DOHH2 (cell line): ENCODE measurements at regions not wholly inside any gene's neighbourhood (a gene's known extent, or its start where the extent isn't known, plus 50 kb on each side); places are given as distances from the start of the nearest gene placed in this dataset.

Experiments
- H3F3A ChIP-seq: fragments of 200-600 bp; sonication (generic), shearing (Covaris generic); 2 replicates; pipeline ENCODE4 v1.6.0; 2016; ENCODE audit warnings: antibody characterized with exemption, mild to moderate bottlenecking; ENCODE audit not compliant: control insufficient read depth, insufficient read depth
- H3K27ac ChIP-seq: fragments of 200-600 bp; sonication (generic); 2 replicates; pipeline ENCODE4 v1.5.1; 2014; ENCODE audit warnings: low read depth, mild to moderate bottlenecking, low read length, moderate library complexity
- H3K27me3 ChIP-seq: fragments of 200-600 bp; sonication (generic); 2 replicates; pipeline ENCODE4 v1.6.1; 2014; ENCODE audit warnings: mild to moderate bottlenecking, low read length, mixed read lengths; ENCODE audit not compliant: control insufficient read depth
- H3K36me3 ChIP-seq: fragments of 200-600 bp; sonication (generic); 2 replicates; pipeline ENCODE4 v1.6.1; 2014; ENCODE audit warnings: mild to moderate bottlenecking, low read length, moderate library complexity, mixed read lengths; ENCODE audit not compliant: control insufficient read depth
- H3K4me1 ChIP-seq: fragments of 200-600 bp; sonication (generic); 2 replicates; pipeline ENCODE4 v1.6.1; 2014; ENCODE audit warnings: mild to moderate bottlenecking, low read length, mixed read lengths; ENCODE audit not compliant: control insufficient read depth
- H3K4me2 ChIP-seq: fragments of 200-600 bp; sonication (generic); 2 replicates; pipeline ENCODE4 v1.6.0; 2014; ENCODE audit warnings: mild to moderate bottlenecking, low read length, moderate library complexity
- H3K4me3 ChIP-seq: fragments of 200-600 bp; sonication (generic); 2 replicates; pipeline ENCODE4 v1.5.1; 2014; ENCODE audit warnings: mild to moderate bottlenecking, low read length, mixed read lengths
- H3K79me2 ChIP-seq: fragments of 200-600 bp; sonication (generic); 2 replicates; pipeline ENCODE4 v1.6.1; 2014; ENCODE audit warnings: mild to moderate bottlenecking, low read length, mixed read lengths; ENCODE audit not compliant: control insufficient read depth
- H3K9me2 ChIP-seq: fragments of 200-600 bp; sonication (generic); replicated peaks from 2 replicates; pipeline ENCODE4 v1.6.1; 2014; ENCODE audit warnings: mild to moderate bottlenecking, low read length, mixed read lengths; ENCODE audit not compliant: control insufficient read depth
- H3K9me3 ChIP-seq: fragments of 200-600 bp; sonication (generic); 2 replicates; pipeline ENCODE4 v1.6.1; 2014; ENCODE audit warnings: antibody characterized with exemption, low read length, mixed read lengths; ENCODE audit not compliant: control insufficient read depth, insufficient read depth
- H4K20me1 ChIP-seq: fragments of 200-600 bp; sonication (generic); 2 replicates; pipeline ENCODE4 v1.6.0; 2014; ENCODE audit warnings: low read depth, mild to moderate bottlenecking, antibody characterized with exemption, low read length, moderate library complexity; ENCODE audit not compliant: control insufficient read depth, insufficient read depth
- CTCF ChIP-seq: fragments of 200-600 bp; sonication (generic); IDR thresholded peaks from one replicate; pipeline ENCODE4 v1.5.1; 2014; ENCODE audit warnings: antibody characterized with exemption, mild to moderate bottlenecking, low read depth, low read length; ENCODE audit not compliant: poor library complexity, severe bottlenecking
- EZH2phosphoT487 ChIP-seq: fragments of 200-600 bp; sonication (generic); IDR thresholded peaks from 2 replicates; pipeline ENCODE4 v1.6.1; 2017; ENCODE audit warnings: borderline replicate concordance, mild to moderate bottlenecking, antibody characterized with exemption, low read length, moderate library complexity, mixed read lengths

- Histone ChIP-seq H4K20me1 (no peaks in the 10 kb centered on the region), H3K4me2 (no peak overlapping the region), H3K36me3 (no peaks in the 10 kb centered on the region), H3K9me2 (no peaks in the 10 kb centered on the region), H3K9me3 (no peaks in the 10 kb centered on the region), H3K27ac (no peak overlapping the region), H3K4me1 (no peaks in the 10 kb centered on the region), H3K27me3 (no peaks in the 10 kb centered on the region), H3K4me3 (no peak overlapping the region), H3F3A (no peaks in the 10 kb centered on the region), H3K79me2 (no peaks in the 10 kb centered on the region)
- TF ChIP-seq EZH2phosphoT487, result no peak
- TF ChIP-seq CTCF, result no peak
These were observed 559.6 kb upstream of the AMOT start for GRCh38 chrX:113400193-113400704.

- no peaks in the 10 kb centered on the region for H3K36me3 ChIP-seq
- no peaks in the 10 kb centered on the region for H3K79me2 ChIP-seq
- H3K27ac ChIP-seq, result no peak overlapping the region
- H3K4me1 ChIP-seq, result no peaks in the 10 kb centered on the region
- no peaks in the 10 kb centered on the region for H3K9me2 ChIP-seq
- H3K4me2 ChIP-seq, result no peak overlapping the region
- H3F3A ChIP-seq, result no peaks in the 10 kb centered on the region
- no peaks in the 10 kb centered on the region for H3K9me3 ChIP-seq
- TF ChIP-seq EZH2phosphoT487 (no peak), CTCF (no peak)
- no peak overlapping the region for H3K4me3 ChIP-seq
- H3K27me3 ChIP-seq, result no peaks in the 10 kb centered on the region
- no peaks in the 10 kb centered on the region for H4K20me1 ChIP-seq
These were observed 559.0 kb upstream of the AMOT start for GRCh38 chrX:113399506-113400192.

GRCh38 chrX:113392355-113392754 is 551.7 kb upstream of the AMOT start:
- no peaks in the 10 kb centered on the region for H3K36me3 ChIP-seq
- H3K27me3 ChIP-seq, result no peaks in the 10 kb centered on the region
- no peak overlapping the region for H3K27ac ChIP-seq
- no peaks in the 10 kb centered on the region for H3K9me3 ChIP-seq
- TF ChIP-seq EZH2phosphoT487 (no peak), CTCF (no peak)
- H3K4me3 ChIP-seq, result no peak overlapping the region
- no peaks in the 10 kb centered on the region for H3K79me2 ChIP-seq
- no peaks in the 10 kb centered on the region for H4K20me1 ChIP-seq
- no peaks in the 10 kb centered on the region for H3K9me2 ChIP-seq
- no peaks in the 10 kb centered on the region for H3F3A ChIP-seq
- H3K4me1 ChIP-seq, result no peaks in the 10 kb centered on the region
- no peak overlapping the region for H3K4me2 ChIP-seq
